Pancreas (tissue), 10 donors: ENCODE measurements at regions not wholly inside any gene's neighbourhood (a gene's known extent, or its start where the extent isn't known, plus 50 kb on each side); places are given as distances from the start of the nearest gene placed in this dataset.

ENCODE experiments used
- ATAC-seq, 4 donors: fragments of 200-7000 bp; cut with Tn5 transposase; one replicate each; pipeline versions ENCODE4 v1.8.0 to v1.9.1; 2020; ENCODE audit warnings: mild to moderate bottlenecking in 4 of 4, moderate library complexity in 4 of 4
- DNase-seq, 6 donors: peaks; one replicate each; pipeline ENCODE4 v3.0.0-alpha.2; 2020
- FAIRE-seq: peaks from 2 replicates; lab custom pipeline; 2012; peaks lifted over from hg19 to GRCh38; lab: Jason Lieb, UNC
- H3K27ac ChIP-seq, 4 donors: fragments of 200-600 bp; sonication (generic); 1 replicate in 3 of 4; 2 replicates in 1 of 4; pipeline versions ENCODE4 v1.5.0 to v1.8.0; 2020
- H3K27me3 ChIP-seq, 4 donors: fragments of 200-600 bp; one replicate each; pipeline ENCODE4 v1.8.0; 2021
- H3K36me3 ChIP-seq, 3 donors: fragments of 200-600 bp; sonication (generic) in 1 of 3; one replicate each; pipeline versions ENCODE4 v1.5.0 to v1.8.0; 2020 to 2021
- H3K4me1 ChIP-seq, 3 donors: fragments of 200-600 bp; one replicate each; pipeline ENCODE4 v1.8.0; 2021
- H3K4me3 ChIP-seq, 4 donors: fragments of 200-600 bp; sonication (generic) in 2 of 4; one replicate each; pipeline versions ENCODE4 v1.5.0 to v1.8.0; 2020 to 2021
- H3K9me3 ChIP-seq, 4 donors: fragments of 200-600 bp; one replicate each; pipeline ENCODE4 v1.8.0; 2021
- WGBS, 2 donors: extraction: QIAGEN DNeasy Blood & Tissue Kit; methylation state at CpG; one replicate each; pipeline ENCODE4 v1.1.7; 2013; 5-methylcytosine and 5-hydroxymethylcytosine counted together
- intact Hi-C, 3 donors: fragments of 100-400 bp; cut with DNase I; formaldehyde crosslinking; loops; one replicate each; pipeline versions ENCODE4 v1.11.1 to v1.14.2; 2022
- TF ChIP-seq, protein P1 (sequence below), 4 donors: fragments of 200-600 bp; sonication (generic) in 3 of 4; IDR thresholded peaks; one replicate each; pipeline versions ENCODE4 v1.5.0 to v1.8.0; 2021; ENCODE audit warnings: antibody characterized with exemption in 4 of 4
- donor health status: healthy with polysubstance abuse.
- donor health status: DM: no; HTN: no; CAD: no; lungs with moderate emphysema.
- donor health status: DM: no; HTN: no; CAD: no.
- donor health status: control.
- donor health status: control.
- donor health status: Bipolar disorder and iron deficiency.
- donor health status: DM: yes; HTN: yes; CAD: no.
- donor health status: DM: no; HTN: no; CAD: no.
- donor health status: DM: no; HTN: no; CAD: no.
- donor health status: DM: yes; HTN: yes; CAD: no.

DNA sequence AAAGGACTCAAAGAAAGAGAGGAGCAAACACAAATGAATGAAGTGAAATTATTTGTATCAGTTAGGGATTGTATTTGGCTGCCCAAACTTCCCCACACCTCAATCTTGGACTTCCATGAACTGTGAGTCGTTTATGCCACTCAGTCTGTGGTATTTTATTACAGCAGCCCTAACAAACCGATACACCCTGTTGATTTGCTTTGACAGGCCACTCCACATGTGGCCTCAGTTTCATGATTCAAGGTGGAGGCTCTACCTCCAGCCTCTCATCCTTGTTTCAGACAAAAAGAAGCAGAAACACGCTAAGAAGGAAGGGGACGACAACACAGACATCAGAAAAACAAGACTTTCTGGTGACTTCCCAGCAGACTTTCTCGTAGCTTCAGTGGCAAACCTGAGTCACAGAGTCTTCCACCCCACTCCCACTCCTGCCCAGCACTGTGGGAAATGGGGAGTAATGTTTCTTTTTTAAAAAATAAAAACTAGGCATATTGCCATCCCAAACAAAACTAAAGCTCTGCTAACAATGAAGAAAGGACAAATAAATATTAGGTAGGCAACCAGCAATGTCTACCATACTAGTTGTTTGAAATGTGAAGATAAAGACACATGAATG is 52.2 kb upstream of the ABCA1 start:
- DNase-seq, result no peak
- Histone ChIP-seq H3K27ac (no peak overlapping the region), H3K27me3 (no peaks in the 10 kb centered on the region), H3K36me3 (no peaks in the 10 kb centered on the region), H3K9me3 (no peaks in the 10 kb centered on the region), H3K4me3 (no peak overlapping the region), H3K4me1 (no peaks in the 10 kb centered on the region)
- FAIRE-seq, result no peak
- intact Hi-C loops, result no loop called here
- ATAC-seq, result no peak
- 90 to 94% methylated on average over 5 of the region's 5 CpGs for WGBS, 2 donors
- TF ChIP-seq, protein P1, sequence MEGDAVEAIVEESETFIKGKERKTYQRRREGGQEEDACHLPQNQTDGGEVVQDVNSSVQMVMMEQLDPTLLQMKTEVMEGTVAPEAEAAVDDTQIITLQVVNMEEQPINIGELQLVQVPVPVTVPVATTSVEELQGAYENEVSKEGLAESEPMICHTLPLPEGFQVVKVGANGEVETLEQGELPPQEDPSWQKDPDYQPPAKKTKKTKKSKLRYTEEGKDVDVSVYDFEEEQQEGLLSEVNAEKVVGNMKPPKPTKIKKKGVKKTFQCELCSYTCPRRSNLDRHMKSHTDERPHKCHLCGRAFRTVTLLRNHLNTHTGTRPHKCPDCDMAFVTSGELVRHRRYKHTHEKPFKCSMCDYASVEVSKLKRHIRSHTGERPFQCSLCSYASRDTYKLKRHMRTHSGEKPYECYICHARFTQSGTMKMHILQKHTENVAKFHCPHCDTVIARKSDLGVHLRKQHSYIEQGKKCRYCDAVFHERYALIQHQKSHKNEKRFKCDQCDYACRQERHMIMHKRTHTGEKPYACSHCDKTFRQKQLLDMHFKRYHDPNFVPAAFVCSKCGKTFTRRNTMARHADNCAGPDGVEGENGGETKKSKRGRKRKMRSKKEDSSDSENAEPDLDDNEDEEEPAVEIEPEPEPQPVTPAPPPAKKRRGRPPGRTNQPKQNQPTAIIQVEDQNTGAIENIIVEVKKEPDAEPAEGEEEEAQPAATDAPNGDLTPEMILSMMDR (IDR thresholded peaks at IDR 0.05), result no peak

DNA sequence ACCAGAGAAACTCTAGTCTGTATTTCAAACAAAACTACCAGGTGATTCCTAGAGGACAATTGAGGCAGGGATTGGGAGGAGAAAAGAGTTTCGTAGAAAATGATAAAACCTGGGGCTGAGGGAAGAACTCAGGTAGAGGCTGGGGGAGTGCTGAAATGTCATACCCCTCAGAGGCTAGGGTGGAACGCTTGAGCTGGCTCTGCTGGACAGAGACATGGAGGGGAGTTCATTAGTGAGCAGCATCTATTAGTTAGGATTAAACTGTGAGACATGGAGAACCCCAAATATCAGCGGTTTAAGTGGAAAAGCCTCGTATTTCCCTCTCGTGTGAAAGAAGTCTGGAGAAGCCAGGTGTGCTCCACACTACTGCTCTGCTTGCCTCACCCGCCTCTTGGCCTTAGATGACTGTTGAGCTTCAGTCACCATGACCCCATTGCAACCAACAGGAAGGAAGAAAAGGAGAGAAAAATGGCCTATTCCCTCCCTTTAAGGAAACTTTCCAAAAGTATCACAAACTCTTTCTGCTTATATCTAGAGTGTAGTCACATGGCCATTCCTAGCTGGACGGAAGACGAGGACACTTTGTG is 53.7 kb upstream of the ABCA1 start:
- DNase-seq (peak in 4 of 6 donors; percentile 31 to 72 (median 50)), FAIRE-seq (no peak), ATAC-seq (peak; percentile 85 to 96 (median 91))
- Histone ChIP-seq H3K36me3 (no peaks in the 10 kb centered on the region), H3K4me3 (no peak overlapping the region), H3K27ac (peak overlapping the region in 1 of 4 donors; percentile 1), H3K4me1 (no peaks in the 10 kb centered on the region), H3K9me3 (no peaks in the 10 kb centered on the region), H3K27me3 (no peaks in the 10 kb centered on the region)
- 46 to 49% methylated on average over 8 of the region's 8 CpGs for WGBS, 2 donors
- intact Hi-C loops, result no loop called here
- TF ChIP-seq, protein P1 (IDR thresholded peaks at IDR 0.05), result no peak

DNA sequence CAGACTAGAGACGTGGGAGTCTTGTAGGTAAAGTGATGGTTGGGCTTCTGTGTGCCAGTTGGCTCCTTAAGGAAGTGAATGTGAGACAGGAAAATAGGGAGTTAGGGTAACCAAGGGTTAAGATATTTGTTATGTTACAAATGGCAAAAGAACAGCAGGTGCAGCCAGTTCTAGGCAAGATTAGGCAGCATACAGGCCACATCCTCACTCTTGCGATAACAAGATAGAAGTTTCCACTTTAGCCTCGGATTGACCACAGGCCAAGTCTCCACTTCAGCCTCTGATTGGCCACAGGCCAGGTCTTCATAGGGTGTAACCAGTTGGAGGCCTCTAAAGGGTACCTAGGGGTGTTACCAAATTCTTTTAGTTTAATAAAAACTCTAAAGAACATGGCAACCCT is 54.6 kb upstream of the ABCA1 start:
- peak in 1 of 6 donors; percentile 45 for DNase-seq
- 38 to 41% methylated on average over 3 of the region's 3 CpGs for WGBS, 2 donors
- intact Hi-C loops, result no loop called here
- Histone ChIP-seq H3K4me3 (no peak overlapping the region), H3K36me3 (no peaks in the 10 kb centered on the region), H3K4me1 (no peaks in the 10 kb centered on the region), H3K27ac (no peak overlapping the region), H3K27me3 (no peaks in the 10 kb centered on the region), H3K9me3 (no peaks in the 10 kb centered on the region)
- no peak for FAIRE-seq
- TF ChIP-seq, protein P1 (IDR thresholded peaks at IDR 0.05), result no peak
- ATAC-seq, result peak in 3 of 4 donors; percentile 24 to 57 (median 55)

DNA sequence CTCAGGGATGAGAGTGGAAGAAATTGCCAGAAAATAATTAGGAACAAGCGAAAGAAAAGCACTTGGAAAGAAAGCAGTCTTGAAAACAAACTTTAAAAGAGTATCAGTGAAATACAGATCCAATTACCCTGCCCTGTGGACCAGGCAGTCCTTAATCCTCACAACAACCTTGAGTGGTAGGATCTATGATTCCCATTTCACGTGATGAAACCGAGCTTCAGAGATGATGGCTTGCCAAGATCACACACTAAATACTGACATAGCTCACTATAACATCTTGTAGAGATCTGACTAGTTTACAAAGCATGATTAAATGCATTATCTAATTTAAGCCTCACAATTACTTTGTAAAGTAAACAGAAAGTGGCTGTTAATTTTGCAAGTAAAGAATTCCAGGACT is 55.5 kb upstream of the ABCA1 start:
- Histone ChIP-seq H3K9me3 (no peaks in the 10 kb centered on the region), H3K4me3 (no peak overlapping the region), H3K4me1 (no peaks in the 10 kb centered on the region), H3K36me3 (no peaks in the 10 kb centered on the region), H3K27me3 (no peaks in the 10 kb centered on the region), H3K27ac (no peak overlapping the region)
- FAIRE-seq, result no peak
- DNase-seq, result no peak
- TF ChIP-seq, protein P1 (IDR thresholded peaks at IDR 0.05), result no peak
- intact Hi-C loops, result no loop called here
- 44 to 48% methylated on average over 3 of the region's 3 CpGs for WGBS, 2 donors
- ATAC-seq, result no peak

DNA sequence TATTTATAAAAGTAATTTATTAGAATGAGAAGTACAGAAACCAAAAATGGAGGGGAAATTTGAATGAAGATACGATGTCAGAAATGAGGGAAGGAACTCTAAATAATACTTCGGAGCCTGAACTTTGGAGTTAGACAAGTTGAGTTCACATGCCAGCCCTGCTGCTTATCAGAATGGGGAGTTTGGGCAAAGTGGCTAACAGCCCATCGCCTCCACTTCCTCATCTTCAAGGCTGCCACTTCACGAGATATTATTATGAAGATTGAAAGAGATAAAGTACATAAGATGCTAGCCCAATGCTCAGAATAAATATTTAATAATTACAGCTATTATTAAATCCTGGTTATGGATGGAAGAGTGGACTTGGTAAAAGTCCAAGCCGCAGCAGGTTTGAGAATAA is 56.2 kb upstream of the ABCA1 start:
- no peak overlapping the region for H3K27ac ChIP-seq
- H3K4me3 ChIP-seq, result no peak overlapping the region
- ATAC-seq (no peak), DNase-seq (no peak), FAIRE-seq (no peak)
- no peaks in the 10 kb centered on the region for H3K27me3 ChIP-seq
- H3K9me3 ChIP-seq, result no peaks in the 10 kb centered on the region
- H3K4me1 ChIP-seq, result no peaks in the 10 kb centered on the region
- TF ChIP-seq, protein P1 (IDR thresholded peaks at IDR 0.05), result no peak
- H3K36me3 ChIP-seq, result no peaks in the 10 kb centered on the region
- 37 to 63% methylated on average over 5 of the region's 5 CpGs for WGBS, 2 donors
- intact Hi-C loops, result no loop called here
